Right renal pelvis (tissue), 4 donors: ENCODE measurements at regions not wholly inside any gene's neighbourhood (a gene's known extent, or its start where the extent isn't known, plus 50 kb on each side); places are given as distances from the start of the nearest gene placed in this dataset.
"Not testable (repeated sequence)": the region's sequence is repeated elsewhere in the genome, so short reads cannot be mapped to it uniquely, and the experiment has no call there.

Experiments used
- DNase-seq, 4 donors: peaks; one replicate each; pipeline ENCODE4 v3.0.0-alpha.2; 2013; ENCODE audit warnings: low read depth in 4 of 4, low spot score in 3 of 4, missing footprints in 1 of 4

GRCh38 chr2:124967325-124967724 is 942.2 kb downstream of the CNTNAP5 start:
- no peak for DNase-seq

DNA sequence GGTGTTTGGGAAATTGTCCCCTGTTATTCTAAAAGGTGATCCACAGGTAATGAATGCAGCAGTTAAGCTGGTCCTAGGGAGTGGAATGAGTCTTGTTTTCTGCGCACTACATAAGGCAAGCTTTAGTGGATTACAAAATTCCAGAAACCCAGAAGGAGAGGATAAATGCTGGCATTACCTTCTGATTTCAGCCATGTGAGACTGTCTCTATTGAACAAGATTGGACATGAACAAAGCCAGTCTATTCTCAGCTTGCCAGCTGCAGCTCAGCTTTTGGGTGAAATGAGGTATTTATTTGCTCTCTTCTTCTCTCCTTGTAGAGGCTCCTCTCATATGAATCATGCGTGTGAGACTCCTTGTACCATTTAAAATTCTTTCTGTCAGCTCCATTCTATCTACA is 944.9 kb downstream of the CNTNAP5 start:
- DNase-seq = no peak

DNA sequence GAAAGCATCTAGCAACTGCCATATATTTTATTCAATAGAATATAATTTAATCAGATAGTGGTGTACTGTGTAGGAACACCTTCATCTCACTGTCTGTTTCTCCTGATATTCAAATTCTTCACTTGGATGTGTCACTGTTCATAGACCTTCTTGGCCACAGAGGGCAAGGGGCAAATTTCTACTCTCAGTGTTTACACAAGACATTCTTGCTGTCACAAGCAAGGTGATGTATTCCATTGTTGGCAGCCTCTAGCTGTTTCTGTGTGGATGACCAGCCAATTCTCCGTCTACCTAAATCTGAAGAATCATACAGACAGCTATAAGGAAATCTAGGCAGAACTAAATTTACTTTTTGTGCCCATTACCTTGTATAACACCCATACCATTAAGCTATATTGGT is 948.3 kb downstream of the CNTNAP5 start:
- no peak for DNase-seq

DNA sequence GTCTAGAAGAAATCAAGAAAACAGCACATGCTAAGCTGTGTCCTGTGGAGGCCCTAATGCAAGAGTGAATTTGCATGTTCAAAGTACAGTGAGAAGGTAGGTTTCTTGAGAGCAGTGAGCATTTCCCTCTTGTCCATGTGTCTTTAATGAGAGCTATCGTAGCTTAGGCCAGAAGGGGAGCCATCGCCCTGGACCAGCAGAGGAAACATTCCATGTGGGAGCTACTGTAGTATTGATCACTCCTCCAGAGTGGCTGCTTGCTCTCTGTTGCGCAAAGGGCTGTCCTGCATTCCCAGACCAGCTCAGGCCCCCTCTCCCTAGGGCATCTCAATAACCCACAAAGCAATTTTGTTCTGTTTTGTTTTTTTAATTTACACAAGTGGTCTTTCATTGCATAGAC is 950.1 kb downstream of the CNTNAP5 start:
- no peak for DNase-seq

DNA sequence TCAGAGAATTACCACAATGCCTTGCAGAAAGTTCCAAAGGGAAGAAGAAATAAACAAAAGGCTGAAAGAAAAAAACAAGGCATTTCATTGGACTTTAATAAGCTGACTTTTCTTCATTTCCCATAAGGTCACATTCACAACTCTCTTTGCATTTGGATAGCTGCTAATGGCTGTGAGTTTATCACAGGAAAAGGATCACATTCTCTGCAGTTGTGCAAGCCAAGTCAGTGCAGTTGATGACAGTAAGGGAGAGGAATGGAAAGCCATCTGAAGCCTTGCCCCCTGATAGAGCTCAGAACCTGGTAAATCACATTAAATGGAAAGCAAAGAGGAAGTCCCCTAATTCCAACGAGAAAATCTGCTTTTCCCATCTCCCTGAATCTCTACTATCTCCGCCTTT is 950.6 kb downstream of the CNTNAP5 start:
- no peak for DNase-seq

- no peak for DNase-seq
These were observed 953.5 kb downstream of the CNTNAP5 start for GRCh38 chr2:124978597-124978996.

DNA sequence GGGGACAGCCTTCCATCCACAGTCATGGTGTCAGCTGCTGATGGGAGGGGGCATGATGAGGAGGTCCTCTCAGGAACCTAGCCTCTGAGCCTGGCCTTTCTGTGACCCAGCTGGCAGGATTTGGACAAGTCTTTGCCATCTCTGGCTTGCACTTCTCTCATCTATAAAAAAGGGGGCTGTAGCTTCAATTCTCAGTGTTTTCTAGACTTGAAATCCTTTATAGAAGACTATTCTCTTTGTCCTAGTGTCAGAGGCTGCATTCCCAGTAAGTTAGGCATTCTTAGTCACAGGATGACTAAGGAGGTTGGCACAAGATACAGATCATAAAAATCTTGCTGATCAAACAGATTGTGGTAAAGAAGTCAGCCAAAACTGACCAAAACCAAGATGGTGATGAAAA is 958.5 kb downstream of the CNTNAP5 start:
- no peak for DNase-seq

DNA sequence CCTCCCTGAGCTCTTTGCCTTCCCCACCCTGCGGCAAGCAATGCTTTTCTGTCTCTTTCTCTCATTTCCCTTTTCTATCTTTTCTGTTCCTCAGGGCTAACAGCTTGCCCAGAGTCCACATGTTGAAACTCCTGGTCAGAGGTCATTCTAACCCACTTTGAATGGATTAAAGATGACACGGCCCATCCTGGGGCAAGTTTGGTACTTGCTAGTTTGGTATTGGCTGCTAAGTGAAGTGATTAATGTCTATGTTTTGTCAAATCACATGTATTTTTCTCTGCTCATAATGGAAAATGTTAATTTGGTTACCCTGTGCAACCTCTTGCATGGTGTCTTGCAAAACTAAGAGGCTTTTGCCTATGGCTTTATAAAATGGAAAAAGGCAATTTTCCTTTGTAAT is 960.2 kb downstream of the CNTNAP5 start:
- DNase-seq = no peak

- DNase-seq = no peak
These were observed 961.0 kb downstream of the CNTNAP5 start for GRCh38 chr2:124986136-124986535.

- not testable (repeated sequence) for DNase-seq
These were observed 961.8 kb downstream of the CNTNAP5 start for GRCh38 chr2:124986870-124987269.

DNA sequence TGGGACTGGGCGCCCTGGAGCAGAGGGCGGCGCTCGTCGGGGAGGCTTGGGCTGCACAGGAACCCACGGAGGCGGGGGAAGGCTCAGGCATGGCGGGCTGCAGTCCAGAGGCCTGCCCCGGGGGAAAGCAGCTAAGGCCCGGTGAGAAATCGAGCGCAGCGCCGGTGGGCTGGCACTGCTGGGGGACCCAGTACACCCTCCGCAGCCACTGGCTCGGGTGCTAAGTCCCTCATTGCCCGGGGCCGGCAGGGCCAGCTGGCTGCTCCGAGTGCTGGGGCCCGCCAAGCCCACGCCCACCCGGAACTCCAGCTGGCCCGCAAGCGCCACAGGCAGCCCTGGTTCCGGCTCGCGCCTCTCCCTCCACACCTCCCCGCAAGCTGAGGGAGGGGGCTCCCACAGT is 962.3 kb downstream of the CNTNAP5 start:
- DNase-seq = not testable (repeated sequence)

DNA sequence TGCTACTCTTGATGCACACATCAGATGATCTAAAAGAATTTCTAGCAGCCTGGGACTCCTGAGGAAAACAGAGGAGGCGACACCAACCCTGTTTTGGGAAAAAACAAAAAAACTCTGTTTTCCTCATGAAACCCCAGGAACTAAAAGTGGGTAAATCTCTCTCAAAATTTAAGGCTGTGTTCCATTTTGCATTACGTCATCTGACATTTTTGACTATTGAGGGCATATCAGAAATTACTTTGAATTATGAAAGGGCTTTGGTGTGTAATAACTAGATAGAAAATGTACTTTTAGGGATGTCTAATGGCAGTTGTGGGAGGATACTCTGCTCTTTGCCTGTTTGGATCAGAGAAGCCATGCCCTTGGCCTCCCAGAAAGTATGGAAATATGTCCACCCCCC is 963.0 kb downstream of the CNTNAP5 start:
- no peak for DNase-seq

- no peak for DNase-seq
These were observed 963.7 kb downstream of the CNTNAP5 start for GRCh38 chr2:124988794-124989193.

- no peak for DNase-seq
These were observed 968.7 kb downstream of the CNTNAP5 start for GRCh38 chr2:124993809-124994208.

GRCh38 chr2:124995185-124995912 is 970.3 kb downstream of the CNTNAP5 start:
- DNase-seq = no peak

DNA sequence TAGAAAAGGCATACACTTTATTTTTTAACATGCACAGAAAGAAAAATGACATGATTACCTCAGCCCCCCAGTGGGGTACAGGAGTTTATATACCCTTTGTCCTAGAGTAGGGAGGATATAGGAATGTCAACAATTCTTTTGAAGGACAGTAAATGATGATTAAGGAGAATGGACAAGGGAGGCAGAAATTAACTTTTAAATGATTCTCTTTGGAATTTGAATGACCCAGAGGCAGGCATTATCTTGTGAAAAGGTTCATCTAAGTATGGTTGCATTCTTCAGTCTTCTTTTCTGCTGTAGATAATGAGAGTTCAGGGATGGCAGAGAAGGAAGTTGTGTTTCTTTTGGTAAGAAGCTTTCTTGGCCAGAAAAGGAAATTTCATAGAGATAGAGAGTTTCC is 971.3 kb downstream of the CNTNAP5 start:
- no peak for DNase-seq

DNA sequence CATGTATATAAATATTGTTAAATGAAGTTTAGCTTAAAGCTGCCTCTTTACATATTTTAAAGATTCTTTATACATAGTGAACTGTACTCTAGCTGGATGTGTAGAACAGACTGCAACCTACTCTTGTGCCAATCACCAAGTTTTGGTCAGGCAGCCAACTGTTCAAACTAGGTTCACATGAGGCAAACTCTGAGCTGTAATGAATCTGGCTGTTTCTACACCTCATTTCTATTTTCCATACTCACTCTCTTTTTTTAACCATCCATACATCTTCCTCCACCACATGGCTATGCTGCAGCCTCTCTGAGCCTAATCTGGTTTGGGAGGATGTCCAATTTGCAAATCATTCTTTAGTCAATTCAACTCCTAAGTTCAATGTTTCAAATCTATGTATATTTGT is 974.8 kb downstream of the CNTNAP5 start:
- no peak for DNase-seq

- DNase-seq = no peak
These were observed 979.2 kb downstream of the CNTNAP5 start for GRCh38 chr2:125004106-125004800.

DNA sequence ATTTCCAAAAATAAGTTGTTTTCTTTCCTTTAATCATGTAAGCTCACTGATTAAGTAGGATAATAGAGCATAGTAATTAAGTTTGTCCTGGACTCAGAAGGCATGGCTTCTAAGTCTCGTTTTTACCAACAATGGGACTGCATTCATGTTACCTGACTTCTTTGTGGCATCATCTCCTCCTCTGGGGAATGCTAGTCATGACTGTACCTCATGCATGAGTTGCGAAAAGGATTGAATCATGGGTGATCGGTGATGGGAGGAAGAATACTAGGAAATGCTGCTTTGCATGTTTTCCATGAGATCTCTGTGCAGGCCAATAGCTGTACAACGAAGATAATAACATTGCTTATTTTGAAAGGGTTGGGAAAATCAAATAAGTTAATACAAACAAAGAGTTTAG is 981.6 kb downstream of the CNTNAP5 start:
- DNase-seq = no peak

DNA sequence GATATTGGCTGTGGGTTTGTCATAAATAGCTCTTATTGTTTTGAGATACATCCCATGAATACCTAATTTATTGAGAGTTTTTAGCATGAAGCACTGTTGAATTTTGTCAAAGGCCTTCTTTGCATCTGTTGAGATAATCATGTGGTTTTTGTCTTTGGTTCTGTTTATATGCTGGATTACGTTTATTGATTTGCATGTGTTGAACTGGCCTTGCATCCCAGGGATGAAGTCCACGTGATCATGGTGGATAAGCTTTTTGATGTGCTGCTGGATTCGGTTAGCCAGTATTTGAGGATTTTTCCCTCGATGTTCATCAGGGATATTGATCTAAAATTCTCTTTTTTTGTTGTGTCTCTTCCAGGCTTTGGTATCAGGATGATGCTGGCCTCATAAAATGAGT is 1003.6 kb downstream of the CNTNAP5 start:
- DNase-seq = not testable (repeated sequence)

DNA sequence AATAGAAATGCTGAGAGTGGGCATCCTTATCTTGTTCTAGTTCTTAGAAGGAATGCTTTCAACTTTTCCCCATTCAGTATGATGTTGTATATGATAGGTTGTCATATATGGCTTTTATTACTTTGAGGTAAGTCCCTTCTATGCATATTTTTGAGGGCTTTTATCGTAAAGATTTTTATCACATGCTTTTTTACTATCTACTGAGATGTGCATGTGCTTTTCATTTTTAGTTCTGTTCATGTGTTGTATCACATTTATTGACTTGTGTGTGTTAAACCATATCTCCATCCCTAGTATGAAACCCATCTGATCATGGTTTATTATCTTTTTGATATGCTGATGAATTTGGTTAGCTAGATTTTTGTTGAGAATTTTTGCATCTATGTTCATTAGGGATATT is 1008.8 kb downstream of the CNTNAP5 start:
- DNase-seq = no peak

- DNase-seq = no peak
These were observed 1012.1 kb downstream of the CNTNAP5 start for GRCh38 chr2:125037135-125037653.
